Hepatocyte (in vitro differentiated cells): ENCODE measurements at regions not wholly inside any gene's neighbourhood (a gene's known extent, or its start where the extent isn't known, plus 50 kb on each side); places are given as distances from the start of the nearest gene placed in this dataset.
"Not testable (repeated sequence)": the region's sequence is repeated elsewhere in the genome, so short reads cannot be mapped to it uniquely, and the experiment has no call there.

ENCODE experiments used
- DNase-seq: peaks from one replicate; pipeline ENCODE4 v3.0.0-alpha.2; 2016; ENCODE audit warnings: low spot score
- H2AFZ ChIP-seq: fragments of 200-600 bp; sonication (generic); 2 replicates; pipeline ENCODE4 v1.6.0; 2016; ENCODE audit warnings: antibody characterized with exemption, mild to moderate bottlenecking
- H3K27ac ChIP-seq: fragments of 200-600 bp; sonication (generic); 2 replicates; pipeline ENCODE4 v1.5.1; 2016; ENCODE audit warnings: mild to moderate bottlenecking
- H3K27me3 ChIP-seq: fragments of 200-600 bp; sonication (generic); 2 replicates; pipeline ENCODE4 v1.6.1; 2016
- H3K36me3 ChIP-seq: fragments of 200-600 bp; sonication (generic); replicated peaks from 2 replicates; pipeline ENCODE4 v1.5.1; 2016; ENCODE audit warnings: low read depth; ENCODE audit not compliant: insufficient read depth
- H3K4me1 ChIP-seq: fragments of 200-600 bp; sonication (generic); 2 replicates; pipeline ENCODE4 v1.5.1; 2016; ENCODE audit warnings: mild to moderate bottlenecking, moderate library complexity; ENCODE audit not compliant: insufficient read depth
- H3K4me2 ChIP-seq: fragments of 200-600 bp; sonication (generic); 2 replicates; pipeline ENCODE4 v1.6.0; 2016
- H3K4me3 ChIP-seq: fragments of 200-600 bp; sonication (generic); 2 replicates; pipeline ENCODE4 v1.5.1; 2016; ENCODE audit warnings: mild to moderate bottlenecking
- H3K79me2 ChIP-seq: fragments of 200-600 bp; sonication (generic); 2 replicates; pipeline ENCODE4 v1.6.0; 2017; ENCODE audit warnings: mild to moderate bottlenecking
- H3K9me2 ChIP-seq: fragments of 200-600 bp; sonication (generic); replicated peaks from 2 replicates; pipeline ENCODE4 v1.6.0; 2017; ENCODE audit warnings: mild to moderate bottlenecking; ENCODE audit not compliant: insufficient read depth
- H3K9me3 ChIP-seq: fragments of 200-600 bp; sonication (generic); 2 replicates; pipeline ENCODE4 v1.5.1; 2016; ENCODE audit warnings: low read depth, mild to moderate bottlenecking
- H4K20me1 ChIP-seq: fragments of 200-600 bp; sonication (generic); 2 replicates; pipeline ENCODE4 v1.6.0; 2016; ENCODE audit warnings: mild to moderate bottlenecking; ENCODE audit not compliant: insufficient read depth, poor library complexity, severe bottlenecking
- WGBS: methylation state at CpG from one replicate; pipeline ENCODE4 v1.1.6; 2016; ENCODE audit warnings: low lambda C conversion rate; ENCODE audit errors: missing lambda C conversion rate; 5-methylcytosine and 5-hydroxymethylcytosine counted together

GRCh38 chr9:41653560-41654340 lies 464.6 kb upstream of the ZNG1F start:
- H3K4me1 ChIP-seq, DNase-seq, H3K27me3 ChIP-seq, H3K4me3 ChIP-seq, H3K36me3 ChIP-seq, H2AFZ ChIP-seq, H3K27ac ChIP-seq, H3K9me2 ChIP-seq, H4K20me1 ChIP-seq, H3K4me2 ChIP-seq, H3K79me2 ChIP-seq, H3K9me3 ChIP-seq: not testable (repeated sequence)
- 57% methylated on average over 15 of the region's 21 CpGs for WGBS

- DNase-seq, H3K4me3 ChIP-seq, H3K27me3 ChIP-seq, H3K9me2 ChIP-seq, H3K9me3 ChIP-seq, H3K36me3 ChIP-seq, H2AFZ ChIP-seq, H3K79me2 ChIP-seq, H3K27ac ChIP-seq, H3K4me2 ChIP-seq, H4K20me1 ChIP-seq, H3K4me1 ChIP-seq: not testable (repeated sequence)
- 83% methylated on average over 17 of the region's 17 CpGs for WGBS
These were observed 463.7 kb upstream of the ZNG1F start for GRCh38 chr9:41652800-41653199.

- H3K9me2 ChIP-seq, H3K27ac ChIP-seq, H3K9me3 ChIP-seq, H3K36me3 ChIP-seq, H3K79me2 ChIP-seq, H3K4me3 ChIP-seq, DNase-seq, H3K27me3 ChIP-seq, H4K20me1 ChIP-seq, H3K4me1 ChIP-seq, H3K4me2 ChIP-seq, H2AFZ ChIP-seq: not testable (repeated sequence)
- WGBS: 80% methylated on average over 17 of the region's 29 CpGs
These were observed 463.1 kb upstream of the ZNG1F start for GRCh38 chr9:41652100-41652713.

- H3K27ac ChIP-seq, H4K20me1 ChIP-seq, H3K4me3 ChIP-seq, H3K79me2 ChIP-seq, H3K27me3 ChIP-seq, H2AFZ ChIP-seq, DNase-seq, H3K4me1 ChIP-seq, H3K9me3 ChIP-seq, H3K4me2 ChIP-seq, H3K9me2 ChIP-seq, H3K36me3 ChIP-seq: not testable (repeated sequence)
- WGBS: 94% methylated on average over 5 of the region's 5 CpGs
These were observed 461.0 kb upstream of the ZNG1F start for GRCh38 chr9:41650086-41650485.

- H3K9me2 ChIP-seq, H2AFZ ChIP-seq, H3K27me3 ChIP-seq, H3K4me3 ChIP-seq, H3K4me1 ChIP-seq, H4K20me1 ChIP-seq, H3K9me3 ChIP-seq, H3K79me2 ChIP-seq, H3K36me3 ChIP-seq, H3K27ac ChIP-seq: not testable (repeated sequence)
- H3K4me2 ChIP-seq: peak overlapping the region; percentile 46
- peak; percentile 8 for DNase-seq
- WGBS: 50% methylated on average over 11 of the region's 19 CpGs
These were observed 459.4 kb upstream of the ZNG1F start for GRCh38 chr9:41648564-41648963.

- not testable (repeated sequence) for H3K4me3 ChIP-seq
These were observed 457.1 kb upstream of the ZNG1F start for GRCh38 chr9:41646246-41646645.

GRCh38 chr9:41643571-41644279 lies 454.6 kb upstream of the ZNG1F start:
- not testable (repeated sequence) for H3K4me1 ChIP-seq, H3K79me2 ChIP-seq, H3K27me3 ChIP-seq, H3K4me3 ChIP-seq, H3K9me3 ChIP-seq, H3K9me2 ChIP-seq, H4K20me1 ChIP-seq, H3K36me3 ChIP-seq
- WGBS: 33% methylated on average over 49 of the region's 55 CpGs
- peak overlapping the region; percentile 73 for H3K27ac ChIP-seq
- H3K4me2 ChIP-seq: peak overlapping the region; percentile 67
- peak overlapping the region; percentile 40 for H2AFZ ChIP-seq
- DNase-seq: peak; percentile 79

More at GRCh38 chr9:41646246-41646645, 457.1 kb upstream of the ZNG1F start:
- H2AFZ ChIP-seq, H3K9me3 ChIP-seq, H3K27me3 ChIP-seq, H3K27ac ChIP-seq, H3K36me3 ChIP-seq, H3K4me1 ChIP-seq, DNase-seq, H3K79me2 ChIP-seq, H3K4me2 ChIP-seq, H4K20me1 ChIP-seq, H3K9me2 ChIP-seq: not testable (repeated sequence)
- WGBS: 98% methylated on average over 19 of the region's 26 CpGs

DNA sequence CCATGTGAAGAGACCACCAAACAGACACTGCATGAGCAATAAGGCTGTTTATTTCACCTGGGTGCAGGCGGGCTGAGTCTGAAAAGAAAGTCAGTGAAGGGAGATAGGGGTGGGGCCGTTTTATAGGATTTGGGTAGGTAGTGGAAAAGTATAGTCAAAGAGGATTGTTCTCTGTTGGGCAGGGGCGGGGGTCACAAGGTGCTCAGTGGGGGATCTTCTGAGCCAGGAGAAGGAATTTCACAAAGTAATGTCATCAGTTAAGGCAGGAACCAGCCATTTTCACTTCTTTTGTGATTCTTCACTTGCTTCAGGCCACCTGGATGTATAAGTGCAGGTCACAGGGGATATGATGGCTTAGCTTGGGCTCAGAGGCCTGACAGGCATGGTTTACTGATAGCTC lies 444.6 kb upstream of the ZNG1F start:
- not testable (repeated sequence) for H3K79me2 ChIP-seq, H2AFZ ChIP-seq, H3K4me3 ChIP-seq, H4K20me1 ChIP-seq, H3K9me3 ChIP-seq, DNase-seq, H3K36me3 ChIP-seq, H3K4me1 ChIP-seq, H3K4me2 ChIP-seq, H3K27ac ChIP-seq, H3K9me2 ChIP-seq, H3K27me3 ChIP-seq
- WGBS: 87% methylated on average over 3 of the region's 3 CpGs

DNA sequence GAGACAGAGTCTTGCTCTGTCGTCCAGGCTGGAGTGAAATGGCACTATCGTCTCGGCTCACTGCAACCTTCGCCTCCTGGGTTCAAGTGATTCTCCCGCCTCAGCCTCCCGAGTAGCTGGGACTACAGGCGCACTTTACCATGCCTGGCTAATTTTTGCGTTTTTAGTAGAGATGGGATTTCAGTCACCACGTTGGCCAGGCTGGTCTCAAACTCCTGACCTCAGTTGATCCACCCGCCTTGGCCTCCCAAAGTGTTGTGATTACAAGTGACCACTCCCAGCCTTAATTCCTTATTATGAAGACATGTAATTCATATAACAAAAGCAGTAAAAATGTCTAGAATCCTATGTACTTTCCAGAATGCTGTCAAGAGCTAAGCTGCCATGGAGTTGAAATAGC lies 434.5 kb upstream of the ZNG1F start:
- not testable (repeated sequence) for H3K4me3 ChIP-seq, DNase-seq, H3K4me2 ChIP-seq, H3K27ac ChIP-seq, H3K79me2 ChIP-seq, H2AFZ ChIP-seq, H3K4me1 ChIP-seq, H3K36me3 ChIP-seq, H3K9me2 ChIP-seq, H3K9me3 ChIP-seq, H3K27me3 ChIP-seq, H4K20me1 ChIP-seq
- WGBS: 85% methylated on average over 10 of the region's 10 CpGs
